HepG2 (cell line): ENCODE measurements at regions not wholly inside any gene's neighbourhood (a gene's known extent, or its start where the extent isn't known, plus 50 kb on each side); places are given as distances from the start of the nearest gene placed in this dataset.

Experiments used
- ATAC-seq: fragments of 200-7000 bp; cut with Tn5 transposase; 3 replicates; pipeline ENCODE4 v1.9.1; 2020; ENCODE audit warnings: mild to moderate bottlenecking, moderate library complexity
- BruUV-seq: library from RNA; stranded (reverse); fragments of 400-500 nt; replicated peaks from 2 replicates; lab custom pipeline; 2021; lab: Mats Ljungman, UMichigan
- CTCF ChIA-PET: fragments of 300-600 bp; formaldehyde crosslinking; extraction: SDS; loops from one replicate; lab custom pipeline; 2021; ENCODE audit warnings: low total read pairs, inconsistent platforms, low intra/inter-chr PET ratio; lab: Yijun Ruan, JAX
- POLR2A ChIA-PET: fragments of 350-600 bp; sonication (Branson Sonifier 250); formaldehyde crosslinking; loops from one replicate; lab custom pipeline; 2020; ENCODE audit warnings: antibody characterized with exemption, inconsistent platforms; lab: Yijun Ruan, JAX
- DNase-seq: peaks from one replicate; pipeline ENCODE4 v3.0.0-alpha.2; 2015; ENCODE audit warnings: low spot score
- FAIRE-seq: peaks from 3 replicates; lab custom pipeline; 2011; peaks lifted over from hg19 to GRCh38; lab: Jason Lieb, UNC
- H2AFZ ChIP-seq: one replicate; pipeline ENCODE4 v1.6.1; 2011; ENCODE audit warnings: low read length, inconsistent platforms
- H3K27ac ChIP-seq: fragments of 300-600 bp; 3 replicates; pipeline ENCODE4 v1.8.0; 2011; ENCODE audit warnings: mixed run types, mild to moderate bottlenecking, mixed read lengths, low read length, inconsistent platforms; ENCODE audit not compliant: insufficient read depth; ENCODE audit errors: extremely low read length
- H3K27me3 ChIP-seq, 2 experiments: fragments of 200-600 bp in 1 of 2; 2 replicates in 1 of 2; 3 replicates in 1 of 2; pipeline versions ENCODE4 v1.6.0 to v1.8.0; 2011; ENCODE audit warnings: low read length in 2 of 2, mild to moderate bottlenecking in 2 of 2, moderate library complexity in 2 of 2, inconsistent platforms in 1 of 2; ENCODE audit not compliant: insufficient read depth in 2 of 2, control insufficient read depth in 1 of 2
- H3K36me3 ChIP-seq, 2 experiments: fragments of 200-600 bp in 1 of 2; replicated peaks in 1 of 2; 2 replicates in 1 of 2; 3 replicates in 1 of 2; pipeline versions ENCODE4 v1.5.1 to v1.8.0; 2011; ENCODE audit warnings: low read length in 2 of 2, inconsistent platforms in 1 of 2; ENCODE audit not compliant: insufficient read depth in 2 of 2, control insufficient read depth in 1 of 2
- H3K4me1 ChIP-seq: 2 replicates; pipeline ENCODE4 v1.5.1; 2012; ENCODE audit warnings: low read length, inconsistent platforms; ENCODE audit not compliant: insufficient read depth
- H3K4me2 ChIP-seq: 2 replicates; pipeline ENCODE4 v1.6.0; 2011; ENCODE audit warnings: low read depth, low read length, inconsistent platforms
- H3K4me3 ChIP-seq, 3 experiments: fragments of 200-600 bp in 1 of 3; sonication (generic), shearing (Covaris generic) in 1 of 3; replicated peaks in 1 of 3; 2 replicates each; pipeline ENCODE4 v1.5.1; 2011 to 2016; ENCODE audit warnings: low read length in 3 of 3, inconsistent platforms in 2 of 3, low read depth in 2 of 3, mild to moderate bottlenecking in 2 of 3, control low read depth in 1 of 3, mixed read lengths in 1 of 3; ENCODE audit not compliant: insufficient read depth in 1 of 3
- H3K79me2 ChIP-seq: one replicate; pipeline ENCODE4 v1.6.1; 2011; ENCODE audit warnings: low read length, inconsistent platforms; ENCODE audit not compliant: insufficient read depth
- H3K9ac ChIP-seq: 2 replicates; pipeline ENCODE4 v1.6.0; 2011; ENCODE audit warnings: mild to moderate bottlenecking, low read depth, low read length, inconsistent platforms; ENCODE audit not compliant: insufficient read depth
- H3K9me3 ChIP-seq: 2 replicates; pipeline ENCODE4 v1.5.1; 2012; ENCODE audit warnings: mild to moderate bottlenecking, low read length
- H4K20me1 ChIP-seq: 2 replicates; pipeline ENCODE4 v1.6.0; 2011; ENCODE audit warnings: inconsistent platforms, mild to moderate bottlenecking, low read length, moderate library complexity; ENCODE audit not compliant: insufficient read depth
- KAT2B ChIP-seq: fragments of 150-350 bp; IDR thresholded peaks from 2 replicates; pipeline ENCODE4 v1.6.1; 2014; ENCODE audit warnings: low read depth, low read length, borderline replicate concordance
- MZF1 ChIP-seq: sonication (generic); formaldehyde crosslinking; IDR thresholded peaks from 2 replicates; pipeline ENCODE4 v1.8.1; 2023; ENCODE audit warnings: mild to moderate bottlenecking, missing genetic modification reagents, borderline replicate concordance
- PRDM4 ChIP-seq: sonication (generic); formaldehyde crosslinking; IDR thresholded peaks from 2 replicates; pipeline ENCODE4 v1.9.0; 2021; ENCODE audit warnings: missing genetic modification reagents, borderline replicate concordance
- TCF7 ChIP-seq: sonication (generic); IDR thresholded peaks from 2 replicates; pipeline ENCODE4 v1.6.1; 2016; ENCODE audit warnings: antibody characterized with exemption, low read depth
- TRIM24 ChIP-seq: sonication (generic); formaldehyde crosslinking; IDR thresholded peaks from 2 replicates; pipeline ENCODE4 v1.8.0; 2022; ENCODE audit warnings: mild to moderate bottlenecking, missing genetic modification reagents
- ZNF629 ChIP-seq: sonication (generic); formaldehyde crosslinking; conservative IDR thresholded peaks from 2 replicates; pipeline ENCODE4 v1.5.0; 2020; ENCODE audit warnings: missing genetic modification reagents
- WGBS: methylation state at CpG from one replicate; pipeline ENCODE4 v1.1.6; 2017; ENCODE audit warnings: low lambda C conversion rate; 5-methylcytosine and 5-hydroxymethylcytosine counted together
- in situ Hi-C: cut with HindIII; loops from 2 replicates; pipeline ENCODE4 v1.10.0; 2017; ENCODE audit warnings: low pct_unique_long_range_greater_than_20kb; ENCODE audit not compliant: extremely low pct_ligation_motif_present
- intact Hi-C: fragments of 100-400 bp; cut with micrococcal nuclease; formaldehyde crosslinking; loops from one replicate; pipeline ENCODE4 v1.10.0; 2022; ENCODE audit not compliant: unreplicated experiment

- TF ChIP-seq TRIM24 (no peak), KAT2B (no peak), TCF7 (no peak), PRDM4 (CRISPR knock-in tag) (no peak)
These were observed 218.2 kb downstream of the NPHP4 start (continued) for GRCh38 chr1:5774019-5774418.

GRCh38 chr1:5771788-5772187, 220.4 kb downstream of the NPHP4 start:
- FAIRE-seq (no peak), DNase-seq (no peak), ATAC-seq (no peak)
- no TSS peak for BruUV-seq
- TF ChIP-seq ZNF629 (CRISPR knock-in tag) = peak; percentile 60
- TF ChIP-seq MZF1 (CRISPR knock-in tag) = no peak
- 33% methylated on average over 2 of the region's 2 CpGs for WGBS
- Histone ChIP-seq H3K4me1 (no peaks in the 10 kb centered on the region), H3K4me3 (no peak overlapping the region), H3K27ac (no peak overlapping the region), H3K36me3 (no peaks in the 10 kb centered on the region), H2AFZ (no peak overlapping the region), H3K9ac (no peak overlapping the region), H3K4me2 (no peak overlapping the region), H3K9me3 (no peaks in the 10 kb centered on the region), H4K20me1 (no peaks in the 10 kb centered on the region), H3K79me2 (no peaks in the 10 kb centered on the region), H3K27me3 (peaks cover 6 to 84% of the 10 kb centered on the region in 2 experiments; a peak in 4 of 5 replicates)
- intact Hi-C loops (no loop called here), in situ Hi-C loops (no loop called here)
- POLR2A ChIA-PET = no interaction called here
- CTCF ChIA-PET = no interaction called here
